Ascending aorta (tissue), 2 donors: ENCODE measurements at regions not wholly inside any gene's neighbourhood (a gene's known extent, or its start where the extent isn't known, plus 50 kb on each side); places are given as distances from the start of the nearest gene placed in this dataset.

Experiments
- DNase-seq, 2 donors: peaks; one replicate each; pipeline ENCODE4 v3.0.0-alpha.2; 2019; ENCODE audit warnings: low spot score in 2 of 2
- H3K27ac ChIP-seq, 2 donors: fragments of 200-600 bp; sonication (generic); one replicate each; pipeline ENCODE4 v1.5.1; 2016 to 2017; ENCODE audit warnings: mild to moderate bottlenecking in 1 of 2
- H3K27me3 ChIP-seq: fragments of 200-600 bp; sonication (generic); one replicate; pipeline ENCODE4 v1.5.1; 2017
- H3K36me3 ChIP-seq, 2 donors: fragments of 200-600 bp; sonication (generic); one replicate each; pipeline ENCODE4 v1.5.1; 2016
- H3K4me1 ChIP-seq, 2 donors: fragments of 200-600 bp; sonication (generic); one replicate each; pipeline ENCODE4 v1.5.1; 2016 to 2017; ENCODE audit warnings: mild to moderate bottlenecking in 1 of 2
- H3K4me3 ChIP-seq, 2 donors: fragments of 200-600 bp; sonication (generic); one replicate each; pipeline ENCODE4 v1.5.1; 2016 to 2017; ENCODE audit warnings: mild to moderate bottlenecking in 1 of 2
- H3K9me3 ChIP-seq, 2 donors: fragments of 200-600 bp; sonication (generic); one replicate each; pipeline ENCODE4 v1.5.1; 2016
- intact Hi-C: fragments of 100-400 bp; cut with DNase I; formaldehyde crosslinking; loops from one replicate; pipeline ENCODE4 v1.15.1; 2023
- TF ChIP-seq, protein P1 (sequence below), 3 experiments: fragments of 200-600 bp in 2 of 3; fragments of 450-650 bp in 1 of 3; sonication (generic) in 2 of 3; IDR thresholded peaks; one replicate each; pipeline ENCODE4 v1.5.1; 2016 to 2019; ENCODE audit warnings: antibody characterized with exemption in 3 of 3, mild to moderate bottlenecking in 1 of 3, moderate library complexity in 1 of 3

- intact Hi-C loops, result no loop called here
- Histone ChIP-seq H3K4me1 (no peaks in the 10 kb centered on the region), H3K36me3 (no peaks in the 10 kb centered on the region), H3K4me3 (no peak overlapping the region), H3K27me3 (no peaks in the 10 kb centered on the region), H3K9me3 (peaks cover 0 to 2% of the 10 kb centered on the region in 2 donors), H3K27ac (no peak overlapping the region)
- TF ChIP-seq, protein P1, sequence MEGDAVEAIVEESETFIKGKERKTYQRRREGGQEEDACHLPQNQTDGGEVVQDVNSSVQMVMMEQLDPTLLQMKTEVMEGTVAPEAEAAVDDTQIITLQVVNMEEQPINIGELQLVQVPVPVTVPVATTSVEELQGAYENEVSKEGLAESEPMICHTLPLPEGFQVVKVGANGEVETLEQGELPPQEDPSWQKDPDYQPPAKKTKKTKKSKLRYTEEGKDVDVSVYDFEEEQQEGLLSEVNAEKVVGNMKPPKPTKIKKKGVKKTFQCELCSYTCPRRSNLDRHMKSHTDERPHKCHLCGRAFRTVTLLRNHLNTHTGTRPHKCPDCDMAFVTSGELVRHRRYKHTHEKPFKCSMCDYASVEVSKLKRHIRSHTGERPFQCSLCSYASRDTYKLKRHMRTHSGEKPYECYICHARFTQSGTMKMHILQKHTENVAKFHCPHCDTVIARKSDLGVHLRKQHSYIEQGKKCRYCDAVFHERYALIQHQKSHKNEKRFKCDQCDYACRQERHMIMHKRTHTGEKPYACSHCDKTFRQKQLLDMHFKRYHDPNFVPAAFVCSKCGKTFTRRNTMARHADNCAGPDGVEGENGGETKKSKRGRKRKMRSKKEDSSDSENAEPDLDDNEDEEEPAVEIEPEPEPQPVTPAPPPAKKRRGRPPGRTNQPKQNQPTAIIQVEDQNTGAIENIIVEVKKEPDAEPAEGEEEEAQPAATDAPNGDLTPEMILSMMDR (IDR thresholded peaks at IDR 0.05), result no peak
- no peak for DNase-seq
Measured at GRCh38 chr3:700514-700913, 392.3 kb upstream of the CNTN6 start.

- intact Hi-C loops, result no loop called here
- no peak for DNase-seq
- no peaks in the 10 kb centered on the region for H3K27me3 ChIP-seq
- H3K4me1 ChIP-seq, result no peaks in the 10 kb centered on the region
- TF ChIP-seq, protein P1 (IDR thresholded peaks at IDR 0.05), result no peak
- H3K4me3 ChIP-seq, result no peak overlapping the region
- no peaks in the 10 kb centered on the region for H3K9me3 ChIP-seq
- no peaks in the 10 kb centered on the region for H3K36me3 ChIP-seq
- no peak overlapping the region for H3K27ac ChIP-seq
Measured at GRCh38 chr3:707041-707440, 385.8 kb upstream of the CNTN6 start.

DNA sequence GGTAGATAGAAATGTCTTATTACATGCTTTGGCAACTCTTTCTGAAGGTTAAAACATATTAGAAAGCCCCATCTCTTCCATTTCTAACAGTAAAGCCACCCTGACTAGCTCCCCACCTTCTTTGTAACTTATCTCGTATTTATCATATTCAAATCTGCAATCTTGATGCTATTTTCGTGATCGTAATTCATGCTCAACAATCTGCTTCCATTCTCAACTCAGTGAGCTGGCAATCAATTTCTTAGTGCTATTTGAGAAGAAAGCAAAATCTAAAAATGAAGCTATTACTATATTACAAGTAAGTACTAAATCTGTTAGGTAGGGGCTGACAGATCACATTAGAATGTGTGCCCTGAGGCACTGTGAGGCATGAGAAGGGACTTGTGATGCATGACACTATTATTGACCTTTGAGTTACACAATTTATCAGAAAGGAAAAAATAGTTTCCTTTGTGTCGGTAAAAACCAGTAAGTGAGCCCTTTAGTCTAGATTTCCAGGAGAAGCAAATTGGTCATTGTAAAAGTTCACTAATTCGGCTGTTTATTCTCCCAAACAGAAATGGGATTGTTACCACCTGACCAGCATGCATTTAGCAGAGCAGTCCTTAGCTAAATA is 379.7 kb upstream of the CNTN6 start:
- intact Hi-C loops, result no loop called here

GRCh38 chr3:713947-714620 is 378.7 kb upstream of the CNTN6 start:
- Histone ChIP-seq H3K27ac (no peak overlapping the region), H3K4me1 (no peaks in the 10 kb centered on the region), H3K27me3 (no peaks in the 10 kb centered on the region), H3K9me3 (no peaks in the 10 kb centered on the region), H3K36me3 (no peaks in the 10 kb centered on the region), H3K4me3 (no peak overlapping the region)
- intact Hi-C loops, result no loop called here
- TF ChIP-seq, protein P1 (IDR thresholded peaks at IDR 0.05), result no peak
- DNase-seq, result no peak

More for the DNA sequence above, 379.7 kb upstream of the CNTN6 start:
- Histone ChIP-seq H3K36me3 (no peaks in the 10 kb centered on the region), H3K4me1 (no peaks in the 10 kb centered on the region), H3K27ac (no peak overlapping the region), H3K4me3 (no peak overlapping the region), H3K9me3 (no peaks in the 10 kb centered on the region), H3K27me3 (no peaks in the 10 kb centered on the region)
- no peak for DNase-seq
- TF ChIP-seq, protein P1 (IDR thresholded peaks at IDR 0.05), result no peak

DNA sequence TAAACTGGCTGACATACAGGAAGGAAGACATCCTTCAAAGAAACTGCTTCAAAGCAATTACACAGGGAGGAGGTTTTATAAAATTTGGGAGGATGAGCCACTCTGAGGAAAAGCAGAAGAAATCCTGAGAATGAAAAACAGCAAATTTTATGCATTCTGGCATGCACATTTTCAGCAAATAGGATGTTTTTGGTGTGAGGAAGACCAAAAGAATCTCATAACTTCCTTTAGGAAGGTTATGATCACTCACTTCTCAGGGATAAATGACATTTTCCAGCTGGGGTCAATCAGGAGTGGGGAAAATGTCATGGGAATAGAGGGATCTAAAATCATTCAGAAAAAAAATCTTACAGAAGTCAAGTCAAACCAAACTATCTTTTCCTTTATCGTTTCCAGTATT is 371.7 kb upstream of the CNTN6 start:
- Histone ChIP-seq H3K27me3 (no peaks in the 10 kb centered on the region), H3K9me3 (no peaks in the 10 kb centered on the region), H3K4me3 (no peak overlapping the region), H3K27ac (no peak overlapping the region), H3K4me1 (no peaks in the 10 kb centered on the region), H3K36me3 (no peaks in the 10 kb centered on the region)
- DNase-seq, result no peak
- intact Hi-C loops, result no loop called here
- TF ChIP-seq, protein P1 (IDR thresholded peaks at IDR 0.05), result no peak
